DMS153 (cell line): ENCODE measurements at regions not wholly inside any gene's neighbourhood (a gene's known extent, or its start where the extent isn't known, plus 50 kb on each side); places are given as distances from the start of the nearest gene placed in this dataset.
"Not testable (repeated sequence)": the region's sequence is repeated elsewhere in the genome, so short reads cannot be mapped to it uniquely, and the experiment has no call there.

Source experiments
- DNase-seq: peaks from one replicate; lab custom pipeline; 2025; lab: John Stamatoyannopoulos, UW

GRCh38 chr20:17836303-17836861 is 132.2 kb downstream of the SNX5 start:
- no peak for DNase-seq

GRCh38 chr20:17835934-17836300 is 132.7 kb downstream of the SNX5 start:
- no peak for DNase-seq

- DNase-seq: no peak
Measured at GRCh38 chr20:17835240-17835933, 133.2 kb downstream of the SNX5 start.

GRCh38 chr20:17834804-17835203 is 133.8 kb downstream of the SNX5 start:
- DNase-seq: no peak

GRCh38 chr20:17833036-17833674 is 133.4 kb downstream of the BANF2 start:
- DNase-seq: no peak

GRCh38 chr20:17832236-17832915 is 132.6 kb downstream of the BANF2 start:
- DNase-seq: no peak

GRCh38 chr20:17828598-17829144 is 128.9 kb downstream of the BANF2 start:
- no peak for DNase-seq

- no peak for DNase-seq
Measured at GRCh38 chr20:17827759-17828559, 128.2 kb downstream of the BANF2 start.

- no peak for DNase-seq
Measured at GRCh38 chr20:17827079-17827478, 127.3 kb downstream of the BANF2 start.

GRCh38 chr20:17825960-17826843 is 126.4 kb downstream of the BANF2 start:
- DNase-seq: no peak

- DNase-seq: no peak
Measured at GRCh38 chr20:17825252-17825959, 125.6 kb downstream of the BANF2 start.

GRCh38 chr20:17824676-17825251 is 125.0 kb downstream of the BANF2 start:
- DNase-seq: no peak

- no peak for DNase-seq
Measured at GRCh38 chr20:17823409-17824144, 123.8 kb downstream of the BANF2 start.

- no peak for DNase-seq
Measured at GRCh38 chr20:17822540-17823408, 123.0 kb downstream of the BANF2 start.

GRCh38 chr20:17822039-17822438 is 122.3 kb downstream of the BANF2 start:
- no peak for DNase-seq

- DNase-seq: not testable (repeated sequence)
Measured at GRCh38 chr20:17821606-17822005, 121.8 kb downstream of the BANF2 start.

GRCh38 chr20:17819395-17820093 is 119.8 kb downstream of the BANF2 start:
- no peak for DNase-seq
